D341Med (cell line): ENCODE measurements at regions not wholly inside any gene's neighbourhood (a gene's known extent, or its start where the extent isn't known, plus 50 kb on each side); places are given as distances from the start of the nearest gene placed in this dataset.
A peak's percentile ranks its signal among the peaks of the same experiment; 100 is the strongest.
"Not testable (repeated sequence)": the region's sequence is repeated elsewhere in the genome, so short reads cannot be mapped to it uniquely, and the experiment has no call there.

Experiments
- DNase-seq: peaks from one replicate; pipeline ENCODE4 v3.0.0; 2012; ENCODE audit warnings: low spot score

GRCh38 chr2:201946746-201947145 lies 86.9 kb upstream of the FZD7 start:
- not testable (repeated sequence) for DNase-seq

GRCh38 chr2:201947287-201947686 lies 86.4 kb upstream of the FZD7 start:
- DNase-seq, result no peak

- DNase-seq, result no peak
These were observed 84.3 kb upstream of the FZD7 start for GRCh38 chr2:201949181-201949926.

- DNase-seq, result no peak
These were observed 83.8 kb upstream of the FZD7 start for GRCh38 chr2:201949927-201950246.

GRCh38 chr2:201950606-201951005 lies 83.0 kb upstream of the FZD7 start:
- no peak for DNase-seq

- DNase-seq, result no peak
These were observed 81.5 kb upstream of the FZD7 start for GRCh38 chr2:201952187-201952586.

- DNase-seq, result no peak
These were observed 80.3 kb upstream of the FZD7 start for GRCh38 chr2:201953396-201953795.

- no peak for DNase-seq
These were observed 79.8 kb upstream of the FZD7 start for GRCh38 chr2:201953880-201954279.

- no peak for DNase-seq
These were observed 78.4 kb upstream of the FZD7 start for GRCh38 chr2:201955231-201955630.

GRCh38 chr2:201955702-201956141 lies 77.9 kb upstream of the FZD7 start:
- no peak for DNase-seq

- no peak for DNase-seq
These were observed 77.3 kb upstream of the FZD7 start for GRCh38 chr2:201956361-201956760.

GRCh38 chr2:201957091-201957490 lies 76.6 kb upstream of the FZD7 start:
- DNase-seq, result no peak

GRCh38 chr2:201959198-201959597 lies 74.5 kb upstream of the FZD7 start:
- DNase-seq, result no peak

- DNase-seq, result no peak
These were observed 74.0 kb upstream of the FZD7 start for GRCh38 chr2:201959626-201960025.

GRCh38 chr2:201960305-201960704 lies 73.3 kb upstream of the FZD7 start:
- no peak for DNase-seq

- DNase-seq, result no peak
These were observed 72.3 kb upstream of the FZD7 start for GRCh38 chr2:201961401-201961800.

- DNase-seq, result no peak
These were observed 70.7 kb upstream of the FZD7 start for GRCh38 chr2:201962774-201963562.

GRCh38 chr2:201964011-201964410 lies 69.6 kb upstream of the FZD7 start:
- no peak for DNase-seq

- no peak for DNase-seq
These were observed 68.9 kb upstream of the FZD7 start for GRCh38 chr2:201964631-201965206.

- DNase-seq, result no peak
These were observed 68.1 kb upstream of the FZD7 start for GRCh38 chr2:201965550-201965949.

GRCh38 chr2:201966691-201967438 lies 66.8 kb upstream of the FZD7 start:
- DNase-seq, result peak; percentile 67

GRCh38 chr2:201968050-201968449 lies 65.6 kb upstream of the FZD7 start:
- DNase-seq, result no peak

GRCh38 chr2:201968476-201968875 lies 65.2 kb upstream of the FZD7 start:
- DNase-seq, result no peak
